Fibroblast of villous mesenchyme (primary cell): ENCODE measurements at regions not wholly inside any gene's neighbourhood (a gene's known extent, or its start where the extent isn't known, plus 50 kb on each side); places are given as distances from the start of the nearest gene placed in this dataset.
"Not testable (repeated sequence)": the region's sequence is repeated elsewhere in the genome, so short reads cannot be mapped to it uniquely, and the experiment has no call there.

Source experiments
- DNase-seq: peaks from one replicate; pipeline ENCODE4 v3.0.0-alpha.2; 2010; ENCODE audit warnings: low read depth
- H3K4me3 ChIP-seq: 2 replicates; pipeline ENCODE4 v1.5.1; 2011; ENCODE audit warnings: low read depth, mild to moderate bottlenecking, low read length
- TF ChIP-seq, protein P1 (sequence below): IDR thresholded peaks from 2 replicates; pipeline ENCODE4 v1.5.1; 2012; ENCODE audit warnings: low read depth, mild to moderate bottlenecking, low read length; ENCODE audit not compliant: insufficient read depth

DNA sequence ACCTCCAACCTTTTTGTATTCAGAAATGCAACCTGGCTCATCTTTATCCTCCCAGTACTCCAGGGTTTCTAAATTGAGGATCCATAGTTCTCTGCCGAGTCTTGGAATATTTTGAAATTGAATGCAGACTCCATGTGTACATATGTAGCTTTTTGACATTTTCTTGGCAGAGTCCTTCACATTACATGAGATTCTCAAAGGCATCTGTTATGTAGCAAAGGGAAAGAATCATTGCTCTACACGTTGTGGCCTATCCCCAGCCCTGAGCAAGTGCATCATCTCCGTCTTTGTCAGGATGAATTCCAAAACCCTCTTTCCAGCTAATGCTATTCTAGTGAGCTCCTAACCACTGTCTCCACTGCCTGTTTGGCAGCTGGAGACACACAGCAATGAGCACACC, 742.9 kb downstream of the DHX35 start:
- TF ChIP-seq, protein P1, sequence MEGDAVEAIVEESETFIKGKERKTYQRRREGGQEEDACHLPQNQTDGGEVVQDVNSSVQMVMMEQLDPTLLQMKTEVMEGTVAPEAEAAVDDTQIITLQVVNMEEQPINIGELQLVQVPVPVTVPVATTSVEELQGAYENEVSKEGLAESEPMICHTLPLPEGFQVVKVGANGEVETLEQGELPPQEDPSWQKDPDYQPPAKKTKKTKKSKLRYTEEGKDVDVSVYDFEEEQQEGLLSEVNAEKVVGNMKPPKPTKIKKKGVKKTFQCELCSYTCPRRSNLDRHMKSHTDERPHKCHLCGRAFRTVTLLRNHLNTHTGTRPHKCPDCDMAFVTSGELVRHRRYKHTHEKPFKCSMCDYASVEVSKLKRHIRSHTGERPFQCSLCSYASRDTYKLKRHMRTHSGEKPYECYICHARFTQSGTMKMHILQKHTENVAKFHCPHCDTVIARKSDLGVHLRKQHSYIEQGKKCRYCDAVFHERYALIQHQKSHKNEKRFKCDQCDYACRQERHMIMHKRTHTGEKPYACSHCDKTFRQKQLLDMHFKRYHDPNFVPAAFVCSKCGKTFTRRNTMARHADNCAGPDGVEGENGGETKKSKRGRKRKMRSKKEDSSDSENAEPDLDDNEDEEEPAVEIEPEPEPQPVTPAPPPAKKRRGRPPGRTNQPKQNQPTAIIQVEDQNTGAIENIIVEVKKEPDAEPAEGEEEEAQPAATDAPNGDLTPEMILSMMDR: no peak
- no peak for DNase-seq

DNA sequence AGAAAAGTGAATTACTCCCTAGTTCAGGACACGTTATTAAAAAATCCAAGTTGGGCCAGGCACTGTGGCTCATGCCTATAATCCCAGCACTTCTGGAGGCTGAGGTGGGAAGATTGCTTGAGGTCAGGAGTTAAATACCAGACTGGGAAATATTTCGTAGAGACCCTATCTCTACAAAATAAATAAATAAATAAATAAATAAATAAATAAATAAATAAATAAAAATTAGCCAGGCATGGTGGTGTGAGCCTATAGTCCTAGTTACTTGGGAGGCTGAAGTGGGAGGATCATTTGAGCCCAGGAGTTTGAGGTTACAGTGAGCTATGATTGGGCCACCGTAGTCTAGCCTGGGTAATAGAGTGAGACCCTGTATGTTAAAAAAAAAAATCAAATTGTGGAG, 741.2 kb downstream of the DHX35 start:
- not testable (repeated sequence) for H3K4me3 ChIP-seq, DNase-seq

More for the DNA sequence above, 742.9 kb downstream of the DHX35 start:
- H3K4me3 ChIP-seq: no peak overlapping the region

DNA sequence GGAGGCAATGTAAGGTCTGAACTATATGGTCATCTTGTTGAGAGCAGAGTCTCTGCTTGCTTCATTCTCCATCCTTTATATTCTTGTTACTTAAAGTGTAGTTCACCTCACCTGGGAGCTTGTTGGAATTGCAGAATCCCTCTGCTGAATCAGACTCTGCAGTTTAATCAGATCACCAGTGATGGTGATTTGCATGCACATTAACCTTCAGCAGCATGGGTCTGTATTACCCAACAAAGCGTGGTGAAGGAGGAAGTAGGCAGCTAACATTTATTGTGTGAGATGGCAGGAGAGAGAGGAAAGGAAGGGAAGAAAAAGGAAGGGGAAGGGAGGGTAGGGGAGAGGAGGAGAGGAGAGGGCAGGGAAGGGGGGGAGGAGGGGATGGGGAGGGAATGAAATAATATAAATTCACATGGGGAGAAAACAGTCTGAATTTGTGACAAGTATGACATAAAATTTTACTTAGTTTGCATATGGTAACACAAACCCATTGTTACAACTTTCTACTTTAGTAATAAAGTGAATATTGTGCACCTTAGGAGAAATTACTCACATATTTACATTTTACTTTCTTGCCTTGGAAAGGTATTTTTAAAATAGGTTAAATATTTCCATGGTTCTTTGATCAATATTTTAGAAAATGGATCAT, 740.7 kb downstream of the DHX35 start:
- TF ChIP-seq, protein P1: no peak
- DNase-seq: no peak
- H3K4me3 ChIP-seq: no peak overlapping the region

DNA sequence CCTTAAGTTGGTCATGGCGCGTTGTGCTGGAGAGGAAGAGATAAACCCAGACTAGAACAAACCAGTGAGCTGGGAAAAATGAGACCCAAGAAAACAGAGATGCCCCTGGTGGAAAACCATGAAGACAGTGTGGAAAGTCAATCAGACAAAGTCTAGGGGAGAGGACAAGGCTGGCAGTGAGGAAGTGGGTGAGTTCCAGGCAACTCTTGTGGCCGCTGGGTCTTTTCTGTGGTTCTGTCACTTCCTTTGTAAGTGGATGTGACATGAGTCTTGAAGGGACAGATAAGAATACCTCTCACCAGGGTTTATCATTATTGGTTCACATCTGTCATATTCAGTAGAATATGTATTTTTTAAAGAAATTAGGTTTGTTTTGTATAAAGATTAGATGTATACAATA, 738.4 kb downstream of the DHX35 start:
- H3K4me3 ChIP-seq: no peak overlapping the region
- DNase-seq: no peak
- TF ChIP-seq, protein P1: no peak

DNA sequence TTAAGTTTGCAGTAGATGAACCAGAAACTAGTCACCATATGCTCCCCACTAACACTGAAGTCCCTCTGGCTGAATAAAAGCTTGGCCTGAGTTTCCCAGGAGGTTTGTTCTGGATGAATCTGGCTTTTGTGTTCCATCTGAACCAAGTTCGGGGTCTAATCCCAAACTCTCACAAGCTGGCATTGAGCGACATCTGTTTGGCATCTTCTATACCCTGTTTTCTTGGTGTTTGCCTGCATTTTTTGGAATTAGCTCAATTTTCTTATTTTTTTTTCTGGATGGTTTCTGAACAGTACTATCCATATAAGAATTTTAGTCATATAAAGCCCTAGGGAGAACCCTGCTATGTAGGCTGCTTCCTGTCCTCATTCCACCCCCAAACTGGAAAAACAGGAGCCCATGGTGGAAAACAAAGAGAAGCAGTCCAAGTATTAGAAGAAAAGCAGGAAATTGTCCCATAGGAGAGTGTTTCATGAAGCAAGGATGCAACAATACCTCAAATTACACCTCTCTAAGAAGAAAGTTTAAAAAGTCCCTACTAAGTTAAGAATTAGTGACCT, 737.1 kb downstream of the DHX35 start:
- H3K4me3 ChIP-seq: no peak overlapping the region
- TF ChIP-seq, protein P1: no peak
- no peak for DNase-seq

DNA sequence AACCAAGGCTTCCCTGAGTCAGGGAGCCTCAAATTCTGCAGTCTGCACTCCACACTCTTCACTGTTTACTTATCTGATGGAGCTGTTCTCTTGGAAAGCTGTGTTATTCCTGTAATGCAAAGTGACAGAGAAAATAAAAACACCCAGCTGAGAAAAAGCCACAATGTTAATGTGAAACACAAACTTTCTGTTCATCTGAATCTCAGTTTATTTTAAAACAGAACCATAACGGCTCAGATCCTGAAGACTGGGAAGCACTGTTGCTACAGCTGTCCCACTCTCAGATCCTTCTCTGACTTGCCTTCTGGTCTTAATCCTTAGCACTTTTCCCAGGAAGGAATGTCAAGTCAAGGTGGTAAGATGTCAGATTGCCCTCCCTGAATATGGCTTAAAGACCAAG, 736.6 kb downstream of the DHX35 start:
- no peak overlapping the region for H3K4me3 ChIP-seq
- TF ChIP-seq, protein P1: no peak
- no peak for DNase-seq

DNA sequence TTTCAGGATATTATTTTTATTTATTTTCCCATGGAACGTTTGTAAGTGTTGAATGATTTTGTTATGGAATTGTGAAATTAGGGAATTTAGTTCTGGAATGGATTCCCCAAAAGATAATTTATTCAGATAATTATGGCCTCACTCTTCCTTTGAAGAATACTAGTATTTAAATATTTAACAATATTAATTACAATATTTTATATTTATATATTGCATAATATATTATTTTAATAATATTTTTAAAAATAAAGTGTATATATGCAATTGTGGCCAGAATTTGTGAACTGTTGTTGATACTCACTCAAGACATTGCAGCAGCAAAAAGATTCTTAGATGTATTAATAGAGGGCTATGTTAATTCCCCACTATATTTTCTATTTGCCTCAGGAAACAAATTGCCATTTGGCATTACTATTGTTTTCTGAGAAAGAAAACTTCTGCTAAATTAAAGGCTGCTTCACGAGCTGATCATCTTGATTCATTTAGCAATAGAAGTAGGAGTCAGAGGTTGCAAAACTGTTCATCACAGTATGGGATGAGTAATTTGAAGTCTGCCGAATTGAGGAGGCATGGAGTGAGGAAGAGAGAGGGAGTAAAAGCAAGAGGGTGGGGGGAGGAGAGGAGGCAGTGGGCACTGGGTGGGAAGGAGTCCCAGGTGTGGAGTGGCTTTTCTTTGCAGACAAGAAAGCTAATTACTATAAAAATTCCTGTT, 729.2 kb downstream of the DHX35 start:
- TF ChIP-seq, protein P1: no peak
- DNase-seq: no peak
- no peak overlapping the region for H3K4me3 ChIP-seq
